Activated B cell treated with CpG ODN at 0.5 μM for 24 hours (primary cell): ENCODE measurements at regions not wholly inside any gene's neighbourhood (a gene's known extent, or its start where the extent isn't known, plus 50 kb on each side); places are given as distances from the start of the nearest gene placed in this dataset.

Experiments
- ATAC-seq: fragments of 200-7000 bp; cut with Tn5 transposase; one replicate; pipeline ENCODE4 v1.10.0; 2021; ENCODE audit warnings: low read depth, mild to moderate bottlenecking, moderate library complexity
- CTCF ChIA-PET: fragments of 350-600 bp; sonication (Branson Sonifier 250); formaldehyde crosslinking; loops from one replicate; lab custom pipeline; 2021; ENCODE audit warnings: antibody characterized with exemption; lab: Charles Lee
- POLR2A ChIA-PET: fragments of 350-600 bp; sonication (Branson Sonifier 250); formaldehyde crosslinking; loops from one replicate; lab custom pipeline; 2021; ENCODE audit warnings: antibody characterized with exemption; lab: Charles Lee
- DNase-seq: peaks from one replicate; pipeline ENCODE4 v3.0.0; 2022
- H3K27ac Mint-ChIP-seq: one replicate; pipeline ENCODE4 v1.8.0; 2020; ENCODE audit warnings: mixed read lengths
- H3K27me3 Mint-ChIP-seq: one replicate; pipeline ENCODE4 v1.8.0; 2021; ENCODE audit warnings: mixed read lengths
- H3K36me3 Mint-ChIP-seq: one replicate; pipeline ENCODE4 v1.8.0; 2021; ENCODE audit warnings: low read depth, mixed read lengths
- H3K4me1 Mint-ChIP-seq: one replicate; pipeline ENCODE4 v1.8.0; 2021; ENCODE audit warnings: mixed read lengths
- H3K4me3 Mint-ChIP-seq: one replicate; pipeline ENCODE4 v1.8.0; 2020; ENCODE audit warnings: mild to moderate bottlenecking, mixed read lengths
- H3K9me3 Mint-ChIP-seq: one replicate; pipeline ENCODE4 v1.8.0; 2020; ENCODE audit warnings: mixed read lengths
- CTCF ChIP-seq: fragments of 200-600 bp; IDR thresholded peaks from one replicate; pipeline ENCODE4 v1.8.0; 2022; ENCODE audit warnings: antibody characterized with exemption, mild to moderate bottlenecking
- intact Hi-C: fragments of 100-400 bp; cut with micrococcal nuclease; formaldehyde crosslinking; loops from one replicate; pipeline ENCODE4 v1.15.1; 2024

GRCh38 chr1:238419209-238419608 is 528.5 kb upstream of the ZP4 start:
- CTCF ChIA-PET: no interaction called here
- Mint-ChIP-seq H3K9me3 (peaks cover 3% of the 10 kb centered on the region), H3K27ac (no peak overlapping the region), H3K4me1 (no peaks in the 10 kb centered on the region), H3K27me3 (no peaks in the 10 kb centered on the region), H3K4me3 (no peak overlapping the region), H3K36me3 (no peaks in the 10 kb centered on the region)
- TF ChIP-seq CTCF: no peak
- POLR2A ChIA-PET: no interaction called here
- intact Hi-C loops: no loop called here
- ATAC-seq (no peak), DNase-seq (no peak)

DNA sequence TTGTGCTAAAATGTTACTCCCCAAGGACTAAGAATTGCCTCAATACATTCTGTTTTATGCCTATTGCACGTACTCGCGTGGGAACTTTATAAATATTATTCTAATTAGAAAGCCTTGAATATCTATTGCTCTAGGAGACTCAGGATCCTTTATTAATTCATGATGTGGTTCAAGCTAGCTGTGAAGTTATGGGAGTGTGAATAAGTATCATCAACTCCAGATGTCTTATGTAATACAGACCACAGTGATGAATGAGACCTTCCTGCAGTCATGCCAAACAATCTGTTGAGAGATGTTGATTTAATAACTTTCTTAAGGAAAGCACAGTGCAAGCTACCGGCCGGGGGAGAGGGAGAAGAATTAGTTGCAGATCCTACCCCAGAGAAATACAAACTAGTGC is 519.2 kb upstream of the ZP4 start:
- H3K9me3 Mint-ChIP-seq: no peaks in the 10 kb centered on the region
- ATAC-seq (no peak), DNase-seq (no peak)
- intact Hi-C loops: no loop called here
- no peak overlapping the region for H3K4me3 Mint-ChIP-seq
- POLR2A ChIA-PET: no interaction called here
- H3K27me3 Mint-ChIP-seq: no peaks in the 10 kb centered on the region
- no peaks in the 10 kb centered on the region for H3K4me1 Mint-ChIP-seq
- TF ChIP-seq CTCF: no peak
- H3K27ac Mint-ChIP-seq: no peak overlapping the region
- no peaks in the 10 kb centered on the region for H3K36me3 Mint-ChIP-seq
- CTCF ChIA-PET: no interaction called here

DNA sequence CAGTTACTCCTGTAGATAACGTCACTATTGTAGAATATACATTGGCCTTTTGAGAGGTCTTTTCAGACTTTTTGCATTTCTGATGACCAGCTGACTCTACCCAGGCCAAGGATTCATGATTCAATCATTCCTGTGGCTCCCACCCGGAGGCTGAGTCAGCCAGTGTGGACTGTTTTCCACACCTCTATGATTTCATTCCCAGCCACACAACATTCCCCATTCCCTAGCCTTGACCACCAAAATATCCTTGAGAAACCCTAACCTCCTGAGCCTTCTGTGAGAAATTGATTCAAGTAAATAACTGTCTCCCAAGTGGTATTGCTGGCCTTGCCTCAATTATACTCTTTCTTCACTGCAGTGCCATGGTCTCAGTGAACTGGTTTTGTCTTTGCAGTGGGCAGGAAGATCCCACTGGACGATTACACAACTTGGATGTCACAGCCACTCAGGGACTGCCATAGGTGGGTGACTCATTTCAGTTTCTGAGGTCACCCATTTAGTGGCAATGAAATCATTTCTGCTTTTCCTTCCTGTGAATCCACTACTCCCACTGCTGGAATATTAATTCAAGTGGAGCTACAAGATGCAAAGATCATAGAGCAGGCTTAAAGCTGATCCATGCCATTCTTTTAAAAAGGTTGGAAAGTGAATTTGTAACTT is 518.6 kb upstream of the ZP4 start:
- DNase-seq (no peak), ATAC-seq (no peak)
- no peak for TF ChIP-seq CTCF
- Mint-ChIP-seq H3K27me3 (no peaks in the 10 kb centered on the region), H3K9me3 (no peaks in the 10 kb centered on the region), H3K27ac (no peak overlapping the region), H3K36me3 (no peaks in the 10 kb centered on the region), H3K4me3 (no peak overlapping the region), H3K4me1 (no peaks in the 10 kb centered on the region)
- POLR2A ChIA-PET: no interaction called here
- CTCF ChIA-PET: no interaction called here
- intact Hi-C loops: no loop called here

GRCh38 chr1:238408737-238409136 is 518.0 kb upstream of the ZP4 start:
- DNase-seq: no peak
- ChIA-PET POLR2A (no interaction called here), CTCF (no interaction called here)
- Mint-ChIP-seq H3K27ac (no peak overlapping the region), H3K27me3 (no peaks in the 10 kb centered on the region), H3K4me1 (no peaks in the 10 kb centered on the region), H3K4me3 (no peak overlapping the region), H3K9me3 (no peaks in the 10 kb centered on the region), H3K36me3 (no peaks in the 10 kb centered on the region)
- intact Hi-C loops: no loop called here
- no peak for ATAC-seq
- TF ChIP-seq CTCF: no peak

DNA sequence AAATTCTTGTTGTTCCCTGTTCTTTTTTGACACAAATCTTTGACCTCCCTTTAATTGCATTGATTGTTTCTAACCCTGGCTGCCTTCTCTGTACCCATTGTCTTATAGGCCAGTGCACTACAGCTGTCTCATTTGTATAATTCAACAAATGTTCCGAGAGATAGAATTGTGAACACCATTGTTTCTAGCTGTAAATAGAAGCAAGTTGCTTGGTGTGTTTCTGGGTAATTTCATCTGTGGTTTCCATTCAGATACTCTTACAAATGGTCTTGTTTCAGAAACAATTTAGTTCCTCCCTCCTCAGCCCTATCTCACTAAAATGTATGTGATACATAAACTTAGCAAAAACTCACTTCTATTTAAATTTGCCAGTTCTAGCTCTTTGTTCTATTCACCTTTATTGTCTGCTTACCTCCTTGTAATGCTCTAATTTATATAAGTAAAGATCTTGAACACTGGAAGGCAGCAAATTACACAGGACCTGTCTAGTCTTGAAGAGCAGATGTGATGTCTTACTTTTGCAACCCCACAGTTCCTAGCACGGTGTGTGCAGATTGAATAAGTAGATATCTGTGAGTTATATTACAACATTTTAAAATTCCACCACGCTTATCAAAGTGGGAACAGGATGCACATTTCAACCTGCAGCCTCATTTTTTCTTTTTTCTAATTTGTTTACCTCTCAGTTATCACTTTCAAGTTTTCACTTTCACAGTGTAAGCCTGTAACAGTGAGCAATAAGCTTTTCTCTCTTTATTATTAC is 515.6 kb upstream of the ZP4 start:
- no peak for ATAC-seq
- no peaks in the 10 kb centered on the region for H3K27me3 Mint-ChIP-seq
- no peak for DNase-seq
- H3K4me1 Mint-ChIP-seq: no peaks in the 10 kb centered on the region
- ChIA-PET CTCF (no interaction called here), POLR2A (no interaction called here)
- TF ChIP-seq CTCF: no peak
- H3K9me3 Mint-ChIP-seq: no peaks in the 10 kb centered on the region
- H3K36me3 Mint-ChIP-seq: no peaks in the 10 kb centered on the region
- intact Hi-C loops: no loop called here
- no peak overlapping the region for H3K4me3 Mint-ChIP-seq
- no peak overlapping the region for H3K27ac Mint-ChIP-seq
